Panc1 (cell line): ENCODE measurements at regions not wholly inside any gene's neighbourhood (a gene's known extent, or its start where the extent isn't known, plus 50 kb on each side); places are given as distances from the start of the nearest gene placed in this dataset.

Source experiments
- ATAC-seq: fragments of 200-7000 bp; cut with Tn5 transposase; 2 replicates; pipeline ENCODE4 v1.9.1; 2020; ENCODE audit warnings: mild to moderate bottlenecking, moderate library complexity
- BruUV-seq: library from RNA; stranded (reverse); fragments of 400-500 nt; replicated peaks from 2 replicates; lab custom pipeline; 2021; lab: Mats Ljungman, UMichigan
- CTCF ChIA-PET: fragments of 300-600 bp; sonication (Branson Sonifier 250); formaldehyde crosslinking; loops from one replicate; lab custom pipeline; 2022; ENCODE audit warnings: antibody characterized with exemption; lab: Charles Lee
- POLR2A ChIA-PET: fragments of 300-600 bp; sonication (Branson Sonifier 250); formaldehyde crosslinking; loops from one replicate; lab custom pipeline; 2022; ENCODE audit warnings: antibody characterized with exemption; lab: Charles Lee
- DNase-seq: peaks from one replicate; pipeline ENCODE4 v3.0.0-alpha.2; 2010; ENCODE audit warnings: low read depth, low spot score
- H3K27ac ChIP-seq: 2 replicates; pipeline ENCODE4 v1.5.1; 2011; ENCODE audit warnings: mild to moderate bottlenecking, low read length, inconsistent platforms
- H3K27me3 ChIP-seq: fragments of 200-500 bp; sonication (Bioruptor generic); 2 replicates; pipeline ENCODE4 v1.6.0; 2014; ENCODE audit warnings: low read length, inconsistent platforms; ENCODE audit not compliant: control insufficient read depth, insufficient read depth
- H3K36me3 ChIP-seq: fragments of 200-500 bp; sonication (Bioruptor generic); 2 replicates; pipeline ENCODE4 v1.5.1; 2014; ENCODE audit warnings: inconsistent platforms, mild to moderate bottlenecking, low read length, moderate library complexity; ENCODE audit not compliant: control insufficient read depth, insufficient read depth
- H3K4me1 ChIP-seq: 2 replicates; pipeline ENCODE4 v1.5.1; 2011; ENCODE audit warnings: inconsistent platforms, mild to moderate bottlenecking, low read length, moderate library complexity; ENCODE audit not compliant: control insufficient read depth, insufficient read depth
- H3K4me3 ChIP-seq, 2 experiments: 2 replicates each; pipeline ENCODE4 v1.5.1; 2011 to 2012; ENCODE audit warnings: low read depth in 2 of 2, low read length in 2 of 2, mild to moderate bottlenecking in 2 of 2, inconsistent platforms in 1 of 2, moderate library complexity in 1 of 2
- H3K9me3 ChIP-seq: fragments of 200-500 bp; sonication (Bioruptor generic); 2 replicates; pipeline ENCODE4 v1.5.1; 2014; ENCODE audit warnings: low read depth, mild to moderate bottlenecking, inconsistent platforms, low read length, moderate library complexity; ENCODE audit not compliant: control insufficient read depth, insufficient read depth
- POLR2AphosphoS5 ChIP-seq: IDR thresholded peaks from 2 replicates; pipeline ENCODE4 v1.6.1; 2012; ENCODE audit warnings: mild to moderate bottlenecking, low read depth, low read length, moderate library complexity
- SIN3A ChIP-seq: IDR thresholded peaks from 2 replicates; pipeline ENCODE4 v1.6.1; 2012; ENCODE audit warnings: low read depth, mild to moderate bottlenecking, low read length, moderate library complexity, borderline replicate concordance; ENCODE audit not compliant: insufficient read depth
- TCF7L2 ChIP-seq: IDR thresholded peaks from 2 replicates; pipeline ENCODE4 v1.6.1; 2011; ENCODE audit warnings: mild to moderate bottlenecking, low read depth, low read length, inconsistent platforms
- in situ Hi-C: cut with HindIII; loops from 2 replicates; pipeline ENCODE4 v1.10.0; 2016; ENCODE audit warnings: low sequenced_read_pairs, low pct_unique_long_range_greater_than_20kb
- intact Hi-C: fragments of 100-400 bp; cut with micrococcal nuclease; formaldehyde crosslinking; loops from one replicate; pipeline ENCODE4 v1.10.0; 2022; ENCODE audit not compliant: unreplicated experiment
- TF ChIP-seq, protein P1 (sequence below), 2 experiments: IDR thresholded peaks; 2 replicates each; pipeline ENCODE4 v1.6.1; 2011 to 2012; ENCODE audit warnings: low read depth in 2 of 2, control low read depth in 1 of 2, low read length in 1 of 2, mild to moderate bottlenecking in 1 of 2, moderate library complexity in 1 of 2; ENCODE audit not compliant: insufficient read depth in 1 of 2
- TF ChIP-seq, protein P2 (sequence below): fragments of 450-650 bp; IDR thresholded peaks from 2 replicates; pipeline ENCODE4 v1.5.1; 2017; ENCODE audit warnings: mild to moderate bottlenecking

DNA sequence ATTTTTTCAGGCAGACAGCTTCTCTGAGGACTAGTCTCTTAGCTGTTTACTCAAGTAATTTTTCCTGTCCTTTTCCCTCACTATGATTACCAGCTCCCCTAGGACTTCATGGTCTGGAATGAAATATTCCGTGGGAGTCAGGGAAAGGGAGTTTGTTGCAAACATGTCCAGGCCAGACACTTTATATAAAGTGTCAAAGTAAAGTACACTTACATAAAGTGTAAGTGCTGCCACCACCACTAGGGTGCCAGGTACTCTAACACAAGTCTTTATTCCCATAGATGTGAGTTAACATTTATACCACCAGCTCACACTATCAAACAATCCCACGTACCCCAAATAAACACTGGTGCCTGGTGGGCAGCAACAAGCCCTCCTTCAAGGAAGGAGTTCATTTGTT is 179.8 kb downstream of the SNRPN start:
- Histone ChIP-seq H3K4me3 (no peak overlapping the region), H3K27ac (no peak overlapping the region), H3K36me3 (no peaks in the 10 kb centered on the region), H3K27me3 (no peaks in the 10 kb centered on the region), H3K4me1 (no peaks in the 10 kb centered on the region), H3K9me3 (no peaks in the 10 kb centered on the region)
- no peak for DNase-seq
- TF ChIP-seq TCF7L2 (no peak), SIN3A (no peak), POLR2AphosphoS5 (no peak)
- TF ChIP-seq, protein P1, sequence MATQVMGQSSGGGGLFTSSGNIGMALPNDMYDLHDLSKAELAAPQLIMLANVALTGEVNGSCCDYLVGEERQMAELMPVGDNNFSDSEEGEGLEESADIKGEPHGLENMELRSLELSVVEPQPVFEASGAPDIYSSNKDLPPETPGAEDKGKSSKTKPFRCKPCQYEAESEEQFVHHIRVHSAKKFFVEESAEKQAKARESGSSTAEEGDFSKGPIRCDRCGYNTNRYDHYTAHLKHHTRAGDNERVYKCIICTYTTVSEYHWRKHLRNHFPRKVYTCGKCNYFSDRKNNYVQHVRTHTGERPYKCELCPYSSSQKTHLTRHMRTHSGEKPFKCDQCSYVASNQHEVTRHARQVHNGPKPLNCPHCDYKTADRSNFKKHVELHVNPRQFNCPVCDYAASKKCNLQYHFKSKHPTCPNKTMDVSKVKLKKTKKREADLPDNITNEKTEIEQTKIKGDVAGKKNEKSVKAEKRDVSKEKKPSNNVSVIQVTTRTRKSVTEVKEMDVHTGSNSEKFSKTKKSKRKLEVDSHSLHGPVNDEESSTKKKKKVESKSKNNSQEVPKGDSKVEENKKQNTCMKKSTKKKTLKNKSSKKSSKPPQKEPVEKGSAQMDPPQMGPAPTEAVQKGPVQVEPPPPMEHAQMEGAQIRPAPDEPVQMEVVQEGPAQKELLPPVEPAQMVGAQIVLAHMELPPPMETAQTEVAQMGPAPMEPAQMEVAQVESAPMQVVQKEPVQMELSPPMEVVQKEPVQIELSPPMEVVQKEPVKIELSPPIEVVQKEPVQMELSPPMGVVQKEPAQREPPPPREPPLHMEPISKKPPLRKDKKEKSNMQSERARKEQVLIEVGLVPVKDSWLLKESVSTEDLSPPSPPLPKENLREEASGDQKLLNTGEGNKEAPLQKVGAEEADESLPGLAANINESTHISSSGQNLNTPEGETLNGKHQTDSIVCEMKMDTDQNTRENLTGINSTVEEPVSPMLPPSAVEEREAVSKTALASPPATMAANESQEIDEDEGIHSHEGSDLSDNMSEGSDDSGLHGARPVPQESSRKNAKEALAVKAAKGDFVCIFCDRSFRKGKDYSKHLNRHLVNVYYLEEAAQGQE (IDR thresholded peaks at IDR 0.05; ENCODE audit: insufficient read depth in 1 of 2, low read depth in 2 of 2, low read length in 1 of 2): no peak
- TF ChIP-seq, protein P2, sequence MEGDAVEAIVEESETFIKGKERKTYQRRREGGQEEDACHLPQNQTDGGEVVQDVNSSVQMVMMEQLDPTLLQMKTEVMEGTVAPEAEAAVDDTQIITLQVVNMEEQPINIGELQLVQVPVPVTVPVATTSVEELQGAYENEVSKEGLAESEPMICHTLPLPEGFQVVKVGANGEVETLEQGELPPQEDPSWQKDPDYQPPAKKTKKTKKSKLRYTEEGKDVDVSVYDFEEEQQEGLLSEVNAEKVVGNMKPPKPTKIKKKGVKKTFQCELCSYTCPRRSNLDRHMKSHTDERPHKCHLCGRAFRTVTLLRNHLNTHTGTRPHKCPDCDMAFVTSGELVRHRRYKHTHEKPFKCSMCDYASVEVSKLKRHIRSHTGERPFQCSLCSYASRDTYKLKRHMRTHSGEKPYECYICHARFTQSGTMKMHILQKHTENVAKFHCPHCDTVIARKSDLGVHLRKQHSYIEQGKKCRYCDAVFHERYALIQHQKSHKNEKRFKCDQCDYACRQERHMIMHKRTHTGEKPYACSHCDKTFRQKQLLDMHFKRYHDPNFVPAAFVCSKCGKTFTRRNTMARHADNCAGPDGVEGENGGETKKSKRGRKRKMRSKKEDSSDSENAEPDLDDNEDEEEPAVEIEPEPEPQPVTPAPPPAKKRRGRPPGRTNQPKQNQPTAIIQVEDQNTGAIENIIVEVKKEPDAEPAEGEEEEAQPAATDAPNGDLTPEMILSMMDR: peak; percentile 28; the same call in 1 of the 2 replicates
- no peak for ATAC-seq
- intact Hi-C loops: no loop called here
- in situ Hi-C loops: no loop called here
- no TSS peak for BruUV-seq
- POLR2A ChIA-PET: no interaction called here
- CTCF ChIA-PET: no interaction called here

DNA sequence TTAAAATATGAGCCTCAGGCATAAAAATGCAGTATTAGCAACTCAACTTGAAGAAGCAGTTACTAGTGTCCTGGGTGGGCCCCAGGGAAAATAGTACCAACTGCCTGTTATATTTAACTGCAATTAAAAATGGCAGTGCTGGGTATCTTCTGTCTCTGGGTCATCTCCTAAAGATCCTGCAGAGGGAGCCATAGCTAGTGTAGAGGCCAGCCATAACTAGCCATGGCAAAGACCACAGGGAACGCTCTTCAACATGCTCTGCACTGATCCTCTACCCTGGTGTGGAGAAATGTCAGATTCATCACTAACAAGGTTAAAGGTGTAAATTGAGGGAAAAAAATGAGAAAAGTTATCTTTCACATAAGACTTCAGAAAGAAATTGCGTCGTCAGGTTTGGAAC is 181.3 kb downstream of the SNRPN start:
- TF ChIP-seq, protein P2: peak; percentile 57
- TF ChIP-seq SIN3A: no peak
- ATAC-seq (no peak), DNase-seq (no peak)
- in situ Hi-C loops: no loop called here
- ChIA-PET POLR2A (no interaction called here), CTCF (no interaction called here)
- Histone ChIP-seq H3K27me3 (no peaks in the 10 kb centered on the region), H3K27ac (no peak overlapping the region), H3K4me3 (no peak overlapping the region), H3K36me3 (no peaks in the 10 kb centered on the region), H3K4me1 (no peaks in the 10 kb centered on the region), H3K9me3 (no peaks in the 10 kb centered on the region)
- no TSS peak for BruUV-seq
- intact Hi-C loops: no loop called here

DNA sequence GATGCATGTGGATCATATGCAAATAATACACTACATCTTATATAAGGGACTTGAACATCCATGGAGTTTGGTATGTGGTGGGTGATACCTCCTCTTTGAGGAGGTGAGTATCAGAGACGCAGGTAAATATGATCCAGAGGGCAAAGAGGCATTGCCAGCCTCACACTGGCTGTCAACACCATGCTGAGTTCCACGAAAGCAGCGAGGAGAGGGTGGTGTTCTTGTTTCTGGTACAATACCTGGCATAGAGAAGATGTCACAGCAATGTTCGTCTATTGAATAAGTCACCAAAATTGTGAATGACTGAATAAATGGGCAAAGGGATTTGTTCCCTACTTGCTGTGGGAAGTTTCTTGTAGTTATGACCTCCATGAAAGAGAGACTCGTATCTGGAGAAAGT is 182.2 kb downstream of the SNRPN start:
- H3K4me1 ChIP-seq: no peaks in the 10 kb centered on the region
- TF ChIP-seq TCF7L2 (no peak), SIN3A (no peak), POLR2AphosphoS5 (no peak)
- TF ChIP-seq, protein P1 (IDR thresholded peaks at IDR 0.05; ENCODE audit: insufficient read depth in 1 of 2, low read depth in 2 of 2, low read length in 1 of 2): no peak
- TF ChIP-seq, protein P2: no peak
- no peaks in the 10 kb centered on the region for H3K36me3 ChIP-seq
- no peaks in the 10 kb centered on the region for H3K9me3 ChIP-seq
- intact Hi-C loops: no loop called here
- no peak for DNase-seq
- in situ Hi-C loops: no loop called here
- ChIA-PET CTCF (no interaction called here), POLR2A (no interaction called here)
- no TSS peak for BruUV-seq
- no peak overlapping the region for H3K27ac ChIP-seq
- no peak overlapping the region for H3K4me3 ChIP-seq
- no peaks in the 10 kb centered on the region for H3K27me3 ChIP-seq
- no peak for ATAC-seq
